NCI-H774 (cell line): ENCODE measurements at regions not wholly inside any gene's neighbourhood (a gene's known extent, or its start where the extent isn't known, plus 50 kb on each side); places are given as distances from the start of the nearest gene placed in this dataset.
"Not testable (repeated sequence)": the region's sequence is repeated elsewhere in the genome, so short reads cannot be mapped to it uniquely, and the experiment has no call there.

Experiments used
- DNase-seq: peaks from one replicate; lab custom pipeline; 2025; lab: John Stamatoyannopoulos, UW

GRCh38 chr6:22147921-22148776 lies 148.7 kb downstream of the PRL start:
- peak; percentile 71 for DNase-seq

GRCh38 chr6:22149096-22149495 lies 147.7 kb downstream of the PRL start:
- DNase-seq = peak; percentile 81

GRCh38 chr6:22149501-22150367 lies 147.1 kb downstream of the PRL start:
- peak; percentile 59 for DNase-seq

- no peak for DNase-seq
Observed at GRCh38 chr6:22150368-22151035, 146.3 kb downstream of the PRL start.

- no peak for DNase-seq
Observed at GRCh38 chr6:22151892-22152291, 144.9 kb downstream of the PRL start.

- DNase-seq = peak; percentile 8
Observed at GRCh38 chr6:22152841-22153240, 144.0 kb downstream of the PRL start.

GRCh38 chr6:22153384-22154158 lies 143.3 kb downstream of the PRL start:
- no peak for DNase-seq

- no peak for DNase-seq
Observed at GRCh38 chr6:22155551-22155950, 141.3 kb downstream of the PRL start.

GRCh38 chr6:22157233-22157632 lies 139.6 kb downstream of the PRL start:
- DNase-seq = no peak

- no peak for DNase-seq
Observed at GRCh38 chr6:22164236-22164635, 132.6 kb downstream of the PRL start.

- not testable (repeated sequence) for DNase-seq
Observed at GRCh38 chr6:22171006-22171405, 125.8 kb downstream of the PRL start.

GRCh38 chr6:22171885-22172284 lies 125.0 kb downstream of the PRL start:
- not testable (repeated sequence) for DNase-seq

GRCh38 chr6:22173311-22173710 lies 123.5 kb downstream of the PRL start:
- no peak for DNase-seq

- DNase-seq = not testable (repeated sequence)
Observed at GRCh38 chr6:22180250-22180649, 116.6 kb downstream of the PRL start.

GRCh38 chr6:22184371-22184770 lies 112.5 kb downstream of the PRL start:
- DNase-seq = no peak

- DNase-seq = no peak
Observed at GRCh38 chr6:22189946-22190345, 106.9 kb downstream of the PRL start.

- DNase-seq = no peak
Observed at GRCh38 chr6:22194188-22194921, 102.5 kb downstream of the PRL start.

- no peak for DNase-seq
Observed at GRCh38 chr6:22199771-22200170, 97.1 kb downstream of the PRL start.

- DNase-seq = no peak
Observed at GRCh38 chr6:22204153-22204552, 92.7 kb downstream of the PRL start.

GRCh38 chr6:22205266-22205665 lies 91.6 kb downstream of the PRL start:
- DNase-seq = no peak

- no peak for DNase-seq
Observed at GRCh38 chr6:22206106-22206505, 90.7 kb downstream of the PRL start.
